GM06990 (cell line): ENCODE measurements at regions not wholly inside any gene's neighbourhood (a gene's known extent, or its start where the extent isn't known, plus 50 kb on each side); places are given as distances from the start of the nearest gene placed in this dataset.

Source experiments
- DNase-seq: peaks from one replicate; pipeline ENCODE4 v3.0.0-alpha.2; 2011; ENCODE audit not compliant: insufficient read length; ENCODE audit errors: extremely low read depth
- H3K27me3 ChIP-seq: replicated peaks from 2 replicates; pipeline ENCODE4 v1.6.0; 2011; ENCODE audit warnings: low read length; ENCODE audit not compliant: control insufficient read depth, insufficient read depth
- H3K36me3 ChIP-seq: 2 replicates; pipeline ENCODE4 v1.5.1; 2011; ENCODE audit warnings: low read length; ENCODE audit not compliant: control insufficient read depth, insufficient read depth
- H3K4me3 ChIP-seq: replicated peaks from 2 replicates; pipeline ENCODE4 v1.5.1; 2011; ENCODE audit warnings: low read depth, mild to moderate bottlenecking, control low read depth, low read length
- CTCF ChIP-seq: IDR thresholded peaks from 2 replicates; pipeline ENCODE4 v1.5.1; 2011; ENCODE audit warnings: low read length, control low read depth, mild to moderate bottlenecking, inconsistent platforms; ENCODE audit not compliant: insufficient read depth, poor library complexity, severe bottlenecking

- no peak for TF ChIP-seq CTCF
- no peak for DNase-seq
- Histone ChIP-seq H3K36me3 (no peaks in the 10 kb centered on the region), H3K27me3 (no peaks in the 10 kb centered on the region; the same call in 1 of the 2 replicates), H3K4me3 (no peak overlapping the region)
These were observed 118.7 kb downstream of the BEGAIN start for GRCh38 chr14:100468557-100468956.

GRCh38 chr14:100469632-100470522, 117.3 kb downstream of the BEGAIN start:
- TF ChIP-seq CTCF, result no peak
- H3K4me3 ChIP-seq, result no peak overlapping the region
- H3K36me3 ChIP-seq, result no peaks in the 10 kb centered on the region
- DNase-seq, result no peak
- no peaks in the 10 kb centered on the region for H3K27me3 ChIP-seq

- Histone ChIP-seq H3K36me3 (no peaks in the 10 kb centered on the region), H3K27me3 (no peaks in the 10 kb centered on the region), H3K4me3 (no peak overlapping the region)
- TF ChIP-seq CTCF, result no peak
- DNase-seq, result no peak
These were observed 116.7 kb downstream of the BEGAIN start for GRCh38 chr14:100470523-100470897.

GRCh38 chr14:100471441-100472093, 115.7 kb downstream of the BEGAIN start:
- DNase-seq, result no peak
- no peaks in the 10 kb centered on the region for H3K27me3 ChIP-seq
- H3K36me3 ChIP-seq, result no peaks in the 10 kb centered on the region
- no peak overlapping the region for H3K4me3 ChIP-seq
- no peak for TF ChIP-seq CTCF

GRCh38 chr14:100472094-100472455, 115.1 kb downstream of the BEGAIN start:
- no peak for TF ChIP-seq CTCF
- Histone ChIP-seq H3K36me3 (no peaks in the 10 kb centered on the region), H3K4me3 (no peak overlapping the region), H3K27me3 (no peaks in the 10 kb centered on the region)
- no peak for DNase-seq
